Stomach (tissue), 4 donors: ENCODE measurements at regions not wholly inside any gene's neighbourhood (a gene's known extent, or its start where the extent isn't known, plus 50 kb on each side); places are given as distances from the start of the nearest gene placed in this dataset.

Experiments used
- CTCF ChIP-seq, 7 experiments: fragments of 450-650 bp in 4 of 7; fragments of 200-600 bp in 3 of 7; sonication (generic) in 3 of 7; IDR thresholded peaks; one replicate each; pipeline ENCODE4 v1.5.1; 2016 to 2019; ENCODE audit warnings: antibody characterized with exemption in 7 of 7, control low read depth in 2 of 7, mild to moderate bottlenecking in 1 of 7
- POLR2A ChIP-seq, 4 donors: fragments of 450-650 bp; IDR thresholded peaks; one replicate each; pipeline ENCODE4 v1.6.1; 2016; ENCODE audit warnings: antibody characterized with exemption in 4 of 4, control low read depth in 2 of 4, mild to moderate bottlenecking in 1 of 4, moderate library complexity in 1 of 4

GRCh38 chr13:80118506-80118905, 222.4 kb downstream of the SPRY2 start:
- TF ChIP-seq CTCF (IDR thresholded peaks at IDR 0.05) (no peak), POLR2A (IDR thresholded peaks at IDR 0.05) (no peak)
